Neural progenitor cell (in vitro differentiated cells): ENCODE measurements at regions not wholly inside any gene's neighbourhood (a gene's known extent, or its start where the extent isn't known, plus 50 kb on each side); places are given as distances from the start of the nearest gene placed in this dataset.

Experiments used
- DNase-seq: peaks from one replicate; pipeline ENCODE4 v3.0.0-alpha.2; 2016; ENCODE audit warnings: low spot score
- H2AFZ ChIP-seq: fragments of 200-600 bp; sonication (generic); replicated peaks from 2 replicates; pipeline ENCODE4 v1.6.1; 2016; ENCODE audit warnings: antibody characterized with exemption
- H3F3A ChIP-seq: fragments of 200-600 bp; sonication (generic); 2 replicates; pipeline ENCODE4 v1.6.1; 2016; ENCODE audit warnings: antibody characterized with exemption, low read depth
- H3K27ac ChIP-seq: fragments of 200-600 bp; sonication (generic); 2 replicates; pipeline ENCODE4 v1.5.1; 2016; ENCODE audit warnings: mild to moderate bottlenecking
- H3K27me3 ChIP-seq: fragments of 200-600 bp; sonication (generic); 2 replicates; pipeline ENCODE4 v1.6.1; 2016; ENCODE audit warnings: mild to moderate bottlenecking, moderate library complexity
- H3K36me3 ChIP-seq: fragments of 200-600 bp; sonication (generic); 2 replicates; pipeline ENCODE4 v1.5.1; 2016
- H3K4me1 ChIP-seq: fragments of 200-600 bp; sonication (generic); 2 replicates; pipeline ENCODE4 v1.6.1; 2016; ENCODE audit warnings: mixed run types
- H3K4me2 ChIP-seq: fragments of 200-600 bp; sonication (generic); 2 replicates; pipeline ENCODE4 v1.6.1; 2016
- H3K4me3 ChIP-seq: fragments of 200-600 bp; sonication (generic); 2 replicates; pipeline ENCODE4 v1.5.1; 2016
- H3K79me2 ChIP-seq: fragments of 200-600 bp; sonication (generic); 2 replicates; pipeline ENCODE4 v1.6.1; 2016; ENCODE audit warnings: low read depth
- H3K9ac ChIP-seq: fragments of 200-600 bp; sonication (generic); 2 replicates; pipeline ENCODE4 v1.6.1; 2016
- H3K9me3 ChIP-seq: fragments of 200-600 bp; sonication (generic); 2 replicates; pipeline ENCODE4 v1.5.1; 2016; ENCODE audit warnings: low read depth
- H4K20me1 ChIP-seq: fragments of 200-600 bp; sonication (generic); 2 replicates; pipeline ENCODE4 v1.6.1; 2016; ENCODE audit warnings: low read depth
- H3K27ac Mint-ChIP-seq: 3 replicates; pipeline ENCODE4 v1.8.0; 2021; ENCODE audit warnings: mixed read lengths
- H3K27me3 Mint-ChIP-seq: 2 replicates; pipeline ENCODE4 v1.8.0; 2022; ENCODE audit warnings: low read depth, mild to moderate bottlenecking, inconsistent platforms, moderate library complexity, mixed read lengths; ENCODE audit not compliant: insufficient read depth
- H3K36me3 Mint-ChIP-seq: 3 replicates; pipeline ENCODE4 v1.8.0; 2021; ENCODE audit warnings: mixed read lengths
- H3K4me1 Mint-ChIP-seq: 3 replicates; pipeline ENCODE4 v1.8.0; 2021; ENCODE audit warnings: mixed read lengths
- H3K4me3 Mint-ChIP-seq: 3 replicates; pipeline ENCODE4 v1.8.0; 2021; ENCODE audit warnings: mild to moderate bottlenecking, moderate library complexity, mixed read lengths
- H3K9me3 Mint-ChIP-seq: 3 replicates; pipeline ENCODE4 v1.8.0; 2020; ENCODE audit warnings: mixed read lengths
- EZH2 ChIP-seq: fragments of 200-600 bp; sonication (generic); IDR thresholded peaks from 2 replicates; pipeline ENCODE4 v1.6.1; 2017; ENCODE audit warnings: antibody characterized with exemption, mild to moderate bottlenecking, moderate library complexity
- EZH2phosphoT487 ChIP-seq: fragments of 200-600 bp; sonication (generic); IDR thresholded peaks from 2 replicates; pipeline ENCODE4 v1.6.1; 2017; ENCODE audit warnings: antibody characterized with exemption
- TF ChIP-seq, protein P1 (sequence below): fragments of 200-600 bp; sonication (generic); IDR thresholded peaks from 2 replicates; pipeline ENCODE4 v1.5.1; 2017; ENCODE audit warnings: antibody characterized with exemption, mild to moderate bottlenecking

- no peaks in the 10 kb centered on the region for H3K36me3 ChIP-seq
- H3K27ac ChIP-seq, result no peak overlapping the region
- H3K4me1 ChIP-seq, result no peaks in the 10 kb centered on the region
- TF ChIP-seq, protein P1, sequence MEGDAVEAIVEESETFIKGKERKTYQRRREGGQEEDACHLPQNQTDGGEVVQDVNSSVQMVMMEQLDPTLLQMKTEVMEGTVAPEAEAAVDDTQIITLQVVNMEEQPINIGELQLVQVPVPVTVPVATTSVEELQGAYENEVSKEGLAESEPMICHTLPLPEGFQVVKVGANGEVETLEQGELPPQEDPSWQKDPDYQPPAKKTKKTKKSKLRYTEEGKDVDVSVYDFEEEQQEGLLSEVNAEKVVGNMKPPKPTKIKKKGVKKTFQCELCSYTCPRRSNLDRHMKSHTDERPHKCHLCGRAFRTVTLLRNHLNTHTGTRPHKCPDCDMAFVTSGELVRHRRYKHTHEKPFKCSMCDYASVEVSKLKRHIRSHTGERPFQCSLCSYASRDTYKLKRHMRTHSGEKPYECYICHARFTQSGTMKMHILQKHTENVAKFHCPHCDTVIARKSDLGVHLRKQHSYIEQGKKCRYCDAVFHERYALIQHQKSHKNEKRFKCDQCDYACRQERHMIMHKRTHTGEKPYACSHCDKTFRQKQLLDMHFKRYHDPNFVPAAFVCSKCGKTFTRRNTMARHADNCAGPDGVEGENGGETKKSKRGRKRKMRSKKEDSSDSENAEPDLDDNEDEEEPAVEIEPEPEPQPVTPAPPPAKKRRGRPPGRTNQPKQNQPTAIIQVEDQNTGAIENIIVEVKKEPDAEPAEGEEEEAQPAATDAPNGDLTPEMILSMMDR, result no peak
- TF ChIP-seq EZH2phosphoT487 (no peak), EZH2 (no peak)
- Mint-ChIP-seq H3K4me3 (no peak overlapping the region), H3K4me1 (no peaks in the 10 kb centered on the region), H3K36me3 (no peaks in the 10 kb centered on the region), H3K9me3 (no peaks in the 10 kb centered on the region), H3K27ac (no peak overlapping the region), H3K27me3 (no peaks in the 10 kb centered on the region)
- no peak overlapping the region for H2AFZ ChIP-seq
- H3K79me2 ChIP-seq, result no peaks in the 10 kb centered on the region
- DNase-seq, result no peak
- H3K4me2 ChIP-seq, result no peak overlapping the region
- no peak overlapping the region for H3K4me3 ChIP-seq
- H3K9me3 ChIP-seq, result no peaks in the 10 kb centered on the region
- no peaks in the 10 kb centered on the region for H3F3A ChIP-seq
- H3K9ac ChIP-seq, result no peak overlapping the region
- H4K20me1 ChIP-seq, result no peaks in the 10 kb centered on the region
- no peaks in the 10 kb centered on the region for H3K27me3 ChIP-seq
These were observed 598.5 kb upstream of the IRAK1BP1 start for GRCh38 chr6:78268591-78269452.

DNA sequence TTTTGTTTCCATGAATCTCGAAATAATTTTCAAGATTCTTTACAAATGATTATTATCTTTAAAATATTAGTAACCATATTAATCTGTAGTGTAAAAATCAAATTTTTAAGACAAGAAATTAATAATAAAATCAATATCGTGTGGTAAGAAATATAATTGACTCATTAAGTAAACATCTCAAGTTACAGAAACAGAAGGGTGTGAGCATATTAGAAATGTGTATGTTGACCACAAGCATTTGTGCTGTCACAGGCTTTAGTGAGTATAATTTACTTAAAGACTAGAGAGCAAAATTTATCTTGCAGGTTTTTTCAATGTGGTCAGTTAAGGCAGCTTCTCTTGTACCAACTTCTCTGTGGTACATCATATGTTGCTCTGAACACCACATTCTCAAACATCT is 566.5 kb upstream of the IRAK1BP1 start:
- no peaks in the 10 kb centered on the region for H3K4me1 Mint-ChIP-seq
- Histone ChIP-seq H3K79me2 (no peaks in the 10 kb centered on the region), H3K4me2 (no peak overlapping the region), H3K9me3 (no peaks in the 10 kb centered on the region), H3K4me1 (no peaks in the 10 kb centered on the region), H3K27ac (no peak overlapping the region), H3K4me3 (no peak overlapping the region), H3K27me3 (no peaks in the 10 kb centered on the region), H2AFZ (no peak overlapping the region), H3F3A (no peaks in the 10 kb centered on the region), H3K36me3 (no peaks in the 10 kb centered on the region), H4K20me1 (no peaks in the 10 kb centered on the region), H3K9ac (no peak overlapping the region)
- DNase-seq, result no peak
- TF ChIP-seq EZH2 (no peak), EZH2phosphoT487 (no peak)
- TF ChIP-seq, protein P1, result no peak
- no peak overlapping the region for H3K27ac Mint-ChIP-seq
- H3K36me3 Mint-ChIP-seq, result no peaks in the 10 kb centered on the region
- no peaks in the 10 kb centered on the region for H3K27me3 Mint-ChIP-seq
- H3K4me3 Mint-ChIP-seq, result no peak overlapping the region
- H3K9me3 Mint-ChIP-seq, result no peaks in the 10 kb centered on the region

DNA sequence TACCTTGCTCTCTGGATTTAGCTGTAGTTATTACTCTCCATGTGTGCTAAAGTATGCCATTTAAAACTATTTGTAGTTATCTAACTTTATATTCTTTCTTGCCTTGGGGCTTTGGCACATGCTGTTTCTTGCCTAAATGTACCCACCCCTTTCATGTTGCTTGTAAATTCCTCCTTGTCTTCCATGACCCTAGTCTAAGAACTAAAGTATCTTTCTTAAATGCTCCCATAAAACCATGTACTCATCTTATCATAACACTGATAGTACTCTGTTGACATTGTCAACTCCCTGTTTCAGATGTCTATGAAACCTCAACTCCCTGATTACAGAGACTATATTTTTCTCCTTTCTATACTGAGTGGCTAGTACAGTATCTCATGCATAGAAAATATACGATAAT is 564.9 kb upstream of the IRAK1BP1 start:
- Histone ChIP-seq H3K9me3 (no peaks in the 10 kb centered on the region), H3K79me2 (no peaks in the 10 kb centered on the region), H3K4me3 (no peak overlapping the region), H3F3A (no peaks in the 10 kb centered on the region), H3K9ac (no peak overlapping the region), H3K27me3 (no peaks in the 10 kb centered on the region), H3K27ac (no peak overlapping the region), H3K36me3 (no peaks in the 10 kb centered on the region), H3K4me2 (no peak overlapping the region), H4K20me1 (no peaks in the 10 kb centered on the region), H3K4me1 (no peaks in the 10 kb centered on the region), H2AFZ (no peak overlapping the region)
- no peak for TF ChIP-seq EZH2
- TF ChIP-seq, protein P1, result no peak
- TF ChIP-seq EZH2phosphoT487, result no peak
- Mint-ChIP-seq H3K4me1 (no peaks in the 10 kb centered on the region), H3K27ac (no peak overlapping the region), H3K4me3 (no peak overlapping the region), H3K27me3 (no peaks in the 10 kb centered on the region), H3K9me3 (no peaks in the 10 kb centered on the region), H3K36me3 (no peaks in the 10 kb centered on the region)
- no peak for DNase-seq
